Fibroblast of lung (primary cell): ENCODE measurements at regions not wholly inside any gene's neighbourhood (a gene's known extent, or its start where the extent isn't known, plus 50 kb on each side); places are given as distances from the start of the nearest gene placed in this dataset.

ENCODE experiments used
- EZH2 ChIP-seq: IDR thresholded peaks from 2 replicates; pipeline ENCODE4 v1.5.1; 2012; ENCODE audit warnings: low read length, control low read depth, mild to moderate bottlenecking; ENCODE audit errors: missing control alignments
- TF ChIP-seq, protein P1 (sequence below), 2 donors: IDR thresholded peaks in 1 of 2; conservative IDR thresholded peaks in 1 of 2; 1 replicate in 1 of 2; 2 replicates in 1 of 2; pipeline ENCODE4 v1.5.1; 2011 to 2012; ENCODE audit warnings: low read length in 2 of 2, control low read depth in 1 of 2, inconsistent platforms in 1 of 2, low read depth in 1 of 2, mild to moderate bottlenecking in 1 of 2

DNA sequence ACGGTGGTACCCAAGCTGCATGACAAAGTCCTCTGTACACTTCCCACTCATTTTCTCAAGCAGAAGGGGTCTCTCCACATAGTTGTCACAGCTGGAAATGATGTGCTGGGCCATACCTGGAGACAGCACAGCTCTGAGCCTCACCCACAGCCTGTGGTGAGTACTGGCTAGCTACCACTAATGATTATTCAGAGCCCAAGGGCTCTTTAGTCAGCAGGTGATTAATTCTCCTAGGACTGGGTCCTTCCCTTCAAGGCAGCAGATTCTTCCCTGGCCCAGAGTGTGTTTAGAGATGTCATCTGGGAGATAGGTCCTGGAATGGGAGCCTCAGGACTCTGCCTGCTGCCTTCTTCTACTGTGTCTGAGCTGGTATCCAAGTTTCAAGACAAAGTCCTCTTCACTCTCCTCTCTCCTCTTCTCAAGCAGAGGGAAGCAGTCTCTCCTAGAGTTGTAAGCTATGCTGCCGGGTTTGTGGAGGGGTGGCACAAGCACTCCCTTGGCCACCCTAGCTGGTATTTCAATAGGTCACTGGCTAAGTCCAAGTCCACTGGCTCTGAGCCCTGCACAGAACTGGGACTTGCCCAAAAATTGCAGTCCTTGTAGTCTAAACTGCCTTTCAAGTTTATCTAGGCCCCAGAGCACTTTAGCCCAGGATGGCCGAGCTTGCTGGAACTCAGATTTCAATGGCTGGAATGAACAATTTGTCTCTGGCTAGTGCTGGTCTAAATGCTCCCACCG lies 49.8 kb upstream of the VGLL2 start:
- TF ChIP-seq, protein P1, sequence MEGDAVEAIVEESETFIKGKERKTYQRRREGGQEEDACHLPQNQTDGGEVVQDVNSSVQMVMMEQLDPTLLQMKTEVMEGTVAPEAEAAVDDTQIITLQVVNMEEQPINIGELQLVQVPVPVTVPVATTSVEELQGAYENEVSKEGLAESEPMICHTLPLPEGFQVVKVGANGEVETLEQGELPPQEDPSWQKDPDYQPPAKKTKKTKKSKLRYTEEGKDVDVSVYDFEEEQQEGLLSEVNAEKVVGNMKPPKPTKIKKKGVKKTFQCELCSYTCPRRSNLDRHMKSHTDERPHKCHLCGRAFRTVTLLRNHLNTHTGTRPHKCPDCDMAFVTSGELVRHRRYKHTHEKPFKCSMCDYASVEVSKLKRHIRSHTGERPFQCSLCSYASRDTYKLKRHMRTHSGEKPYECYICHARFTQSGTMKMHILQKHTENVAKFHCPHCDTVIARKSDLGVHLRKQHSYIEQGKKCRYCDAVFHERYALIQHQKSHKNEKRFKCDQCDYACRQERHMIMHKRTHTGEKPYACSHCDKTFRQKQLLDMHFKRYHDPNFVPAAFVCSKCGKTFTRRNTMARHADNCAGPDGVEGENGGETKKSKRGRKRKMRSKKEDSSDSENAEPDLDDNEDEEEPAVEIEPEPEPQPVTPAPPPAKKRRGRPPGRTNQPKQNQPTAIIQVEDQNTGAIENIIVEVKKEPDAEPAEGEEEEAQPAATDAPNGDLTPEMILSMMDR (conservative IDR thresholded peaks at IDR 0.05 in 1 of 2, IDR thresholded peaks at IDR 0.05 in 1 of 2; ENCODE audit: low read depth in 1 of 2, low read length in 2 of 2), result no peak
- TF ChIP-seq EZH2, result no peak
